ENCODE measurements at regions not wholly inside any gene's neighbourhood (a gene's known extent, or its start where the extent isn't known, plus 50 kb on each side); places are given as distances from the start of the nearest gene placed in this dataset.

- Histone ChIP-seq H3K4me2 (ENCODE audit: insufficient read depth, low read length) (no peak overlapping the region), H3K27me3 (ENCODE audit: control insufficient read depth in 2 of 2, insufficient read depth in 2 of 2, low read length in 2 of 2) (no peaks in the 10 kb centered on the region), H3K4me1 (replicated peaks in 1 of 2; ENCODE audit: control insufficient read depth in 2 of 2, insufficient read depth in 2 of 2, low read length in 2 of 2) (no peaks in the 10 kb centered on the region), H2AFZ (ENCODE audit: low read depth, low read length) (no peak overlapping the region), H4K20me1 (replicated peaks; ENCODE audit: control insufficient read depth, insufficient read depth, low read length) (no peaks in the 10 kb centered on the region), H3K9me3 (replicated peaks; ENCODE audit: control insufficient read depth, insufficient read depth, low read depth, low read length) (no peaks in the 10 kb centered on the region), H3K79me2 (ENCODE audit: control insufficient read depth, insufficient read depth, low read length) (no peaks in the 10 kb centered on the region), H3K36me3 (ENCODE audit: control insufficient read depth, insufficient read depth, low read length) (no peaks in the 10 kb centered on the region), H3K4me3 (no peak overlapping the region), H3K9ac (ENCODE audit: insufficient read depth in 1 of 2, low read depth in 2 of 2, low read length in 2 of 2) (no peak overlapping the region), H3K27ac (ENCODE audit: extremely low read depth, low read depth, low read length) (no peak overlapping the region), H3K9me1 (ENCODE audit: control insufficient read depth, insufficient read depth, low read length) (no peaks in the 10 kb centered on the region)
- in situ Hi-C loops (cut with MboI) (no loop called here), intact Hi-C loops (cut with micrococcal nuclease) (no loop called here)
- POLR2A ChIA-PET, result no interaction called here
- no peak for FAIRE-seq
- WGBS (ENCODE audit: insufficient coverage, low coverage, missing lambda C conversion rate), result 0% methylated on average over 1 of the region's 1 CpG
- no TSS peak for BruUV-seq (replicated peaks)
- ATAC-seq, result no peak
- CTCF ChIA-PET (ENCODE audit: low intra/inter-chr PET ratio), result no interaction called here
- no peak for DNase-seq (ENCODE audit: extremely low read depth in 1 of 4, low spot score in 3 of 4)
- TF ChIP-seq ZNF134 (CRISPR knock-in tag; conservative IDR thresholded peaks at IDR 0.05) (no peak), ZC3H4 (CRISPR knock-in tag; IDR thresholded peaks at IDR 0.05; ENCODE audit: borderline replicate concordance) (no peak), SMAD3 (CRISPR knock-in tag; conservative IDR thresholded peaks at IDR 0.05) (no peak), POU5F1 (IDR thresholded peaks at IDR 0.05; ENCODE audit: borderline replicate concordance, low read depth, low read length, partially characterized antibody) (no peak), ZFX (CRISPR knock-in tag; IDR thresholded peaks at IDR 0.05) (no peak), ZNF354B (CRISPR knock-in tag; IDR thresholded peaks at IDR 0.05) (no peak), BRF2 (IDR thresholded peaks at IDR 0.05; ENCODE audit: borderline replicate concordance, insufficient read depth, insufficient read length) (no peak), BCL6 (CRISPR knock-in tag; IDR thresholded peaks at IDR 0.05) (no peak), SMAD4 (CRISPR knock-in tag; conservative IDR thresholded peaks at IDR 0.05) (no peak), ZNF282 (CRISPR knock-in tag; IDR thresholded peaks at IDR 0.05) (no peak)
Observed at GRCh38 chr4:103374306-103374705, 176.2 kb upstream of the CENPE start.

Measured in K562 (cell line).